WTC11 (cell line): ENCODE measurements at regions not wholly inside any gene's neighbourhood (a gene's known extent, or its start where the extent isn't known, plus 50 kb on each side); places are given as distances from the start of the nearest gene placed in this dataset.
A peak's percentile ranks its signal among the peaks of the same experiment; 100 is the strongest.

Experiments
- ATF1 ChIP-seq: sonication (generic); formaldehyde crosslinking; IDR thresholded peaks from 2 replicates; pipeline ENCODE4 v1.8.1; 2023; ENCODE audit warnings: mild to moderate bottlenecking, moderate library complexity, missing genetic modification reagents
- ATF2 ChIP-seq: sonication (generic); formaldehyde crosslinking; IDR thresholded peaks from 2 replicates; pipeline ENCODE4 v1.8.1; 2022; ENCODE audit warnings: low read depth, missing genetic modification reagents, borderline replicate concordance
- CDX4 ChIP-seq: fragments of 250-450 bp; sonication (Bioruptor Pico); IDR thresholded peaks from 2 replicates; pipeline ENCODE4 v1.9.0; 2021; ENCODE audit warnings: moderate library complexity, mild to moderate bottlenecking, inconsistent platforms, borderline replicate concordance
- CREB1 ChIP-seq: sonication (generic); formaldehyde crosslinking; IDR thresholded peaks from 2 replicates; pipeline ENCODE4 v1.8.0; 2023; ENCODE audit warnings: mild to moderate bottlenecking, missing genetic modification reagents
- CREM ChIP-seq: sonication (generic); formaldehyde crosslinking; IDR thresholded peaks from 2 replicates; pipeline ENCODE4 v1.8.1; 2022; ENCODE audit warnings: mild to moderate bottlenecking, missing genetic modification reagents, moderate library complexity
- ELF4 ChIP-seq: sonication (generic); formaldehyde crosslinking; IDR thresholded peaks from 2 replicates; pipeline ENCODE4 v1.8.1; 2022; ENCODE audit warnings: low read depth, mild to moderate bottlenecking, moderate library complexity, missing genetic modification reagents
- EMX1 ChIP-seq: fragments of 250-450 bp; sonication (Bioruptor Pico); IDR thresholded peaks from 2 replicates; pipeline ENCODE4 v1.8.0; 2021; ENCODE audit warnings: mild to moderate bottlenecking
- ERG ChIP-seq: fragments of 250-450 bp; sonication (Bioruptor Pico); IDR thresholded peaks from 2 replicates; pipeline ENCODE4 v1.8.0; 2021; ENCODE audit warnings: mild to moderate bottlenecking
- GABPB1 ChIP-seq: sonication (generic); formaldehyde crosslinking; IDR thresholded peaks from 2 replicates; pipeline ENCODE4 v1.8.1; 2023; ENCODE audit warnings: mild to moderate bottlenecking, missing genetic modification reagents
- GRHL2 ChIP-seq: fragments of 250-450 bp; sonication (Bioruptor Pico); IDR thresholded peaks from 2 replicates; pipeline ENCODE4 v1.8.0; 2022; ENCODE audit warnings: mild to moderate bottlenecking, moderate library complexity; ENCODE audit not compliant: insufficient replicate concordance, severe bottlenecking
- HMGA2 ChIP-seq: fragments of 250-450 bp; sonication (Bioruptor Pico); IDR thresholded peaks from 2 replicates; pipeline ENCODE4 v1.4.0; 2021; ENCODE audit warnings: mild to moderate bottlenecking, moderate library complexity
- IRF2 ChIP-seq: sonication (generic); formaldehyde crosslinking; IDR thresholded peaks from 2 replicates; pipeline ENCODE4 v1.8.0; 2022; ENCODE audit warnings: low read depth, missing genetic modification reagents, borderline replicate concordance
- MAX ChIP-seq: sonication (generic); formaldehyde crosslinking; IDR thresholded peaks from 2 replicates; pipeline ENCODE4 v1.8.0; 2022; ENCODE audit warnings: mild to moderate bottlenecking, missing genetic modification reagents
- NFE2L1 ChIP-seq: sonication (generic); formaldehyde crosslinking; IDR thresholded peaks from 2 replicates; pipeline ENCODE4 v1.8.1; 2023; ENCODE audit warnings: missing genetic modification reagents
- NFYB ChIP-seq: sonication (generic); formaldehyde crosslinking; conservative IDR thresholded peaks from 2 replicates; pipeline ENCODE4 v1.8.0; 2022; ENCODE audit warnings: low read depth, missing genetic modification reagents
- PRDM15 ChIP-seq: sonication (generic); formaldehyde crosslinking; IDR thresholded peaks from 2 replicates; pipeline ENCODE4 v1.8.0; 2022; ENCODE audit warnings: missing genetic modification reagents
- PRRX2 ChIP-seq: fragments of 250-450 bp; sonication (Bioruptor Pico); IDR thresholded peaks from 2 replicates; pipeline ENCODE4 v1.8.0; 2021; ENCODE audit warnings: mild to moderate bottlenecking
- RELA ChIP-seq: sonication (generic); formaldehyde crosslinking; IDR thresholded peaks from 2 replicates; pipeline ENCODE4 v1.8.1; 2022; ENCODE audit warnings: missing genetic modification reagents, mild to moderate bottlenecking, borderline replicate concordance
- RORB ChIP-seq: fragments of 250-450 bp; sonication (Bioruptor Pico); IDR thresholded peaks from 2 replicates; pipeline ENCODE4 v1.9.0; 2021; ENCODE audit warnings: mild to moderate bottlenecking
- TCF7 ChIP-seq: sonication (generic); formaldehyde crosslinking; IDR thresholded peaks from 2 replicates; pipeline ENCODE4 v1.8.0; 2022; ENCODE audit warnings: mild to moderate bottlenecking, low read depth, missing genetic modification reagents, moderate library complexity
- TEAD1 ChIP-seq: sonication (generic); formaldehyde crosslinking; IDR thresholded peaks from 2 replicates; pipeline ENCODE4 v1.8.0; 2022; ENCODE audit warnings: mild to moderate bottlenecking, missing genetic modification reagents
- TEAD4 ChIP-seq: sonication (generic); formaldehyde crosslinking; IDR thresholded peaks from 2 replicates; pipeline ENCODE4 v1.8.0; 2022; ENCODE audit warnings: mild to moderate bottlenecking, missing genetic modification reagents
- ZBTB21 ChIP-seq: sonication (generic); formaldehyde crosslinking; IDR thresholded peaks from 2 replicates; pipeline ENCODE4 v1.8.1; 2023; ENCODE audit warnings: mild to moderate bottlenecking, missing genetic modification reagents, borderline replicate concordance
- ZMAT4 ChIP-seq: fragments of 250-450 bp; sonication (Bioruptor Pico); IDR thresholded peaks from 2 replicates; pipeline ENCODE4 v1.9.0; 2021; ENCODE audit warnings: mild to moderate bottlenecking
- ZNF121 ChIP-seq: sonication (generic); formaldehyde crosslinking; IDR thresholded peaks from 2 replicates; pipeline ENCODE4 v1.8.0; 2023; ENCODE audit warnings: missing genetic modification reagents
- ZNF138 ChIP-seq: sonication (generic); formaldehyde crosslinking; conservative IDR thresholded peaks from 2 replicates; pipeline ENCODE4 v1.8.1; 2022; ENCODE audit warnings: mild to moderate bottlenecking, moderate library complexity, missing genetic modification reagents
- ZNF317 ChIP-seq: sonication (generic); formaldehyde crosslinking; IDR thresholded peaks from 2 replicates; pipeline ENCODE4 v1.8.1; 2023; ENCODE audit warnings: low read depth, mild to moderate bottlenecking, moderate library complexity, missing genetic modification reagents, borderline replicate concordance
- ZNF396 ChIP-seq: fragments of 250-450 bp; sonication (Bioruptor Pico); IDR thresholded peaks from 2 replicates; pipeline ENCODE4 v1.8.0; 2021; ENCODE audit warnings: mild to moderate bottlenecking, moderate library complexity, borderline replicate concordance
- ZNF416 ChIP-seq: fragments of 250-450 bp; sonication (Bioruptor Pico); IDR thresholded peaks from 2 replicates; pipeline ENCODE4 v1.9.0; 2021; ENCODE audit warnings: mild to moderate bottlenecking, inconsistent platforms
- ZNF423 ChIP-seq: fragments of 250-450 bp; sonication (Bioruptor Pico); IDR thresholded peaks from 2 replicates; pipeline ENCODE4 v2.1.2; 2022; ENCODE audit warnings: mild to moderate bottlenecking, moderate library complexity
- ZNF512 ChIP-seq: sonication (generic); formaldehyde crosslinking; IDR thresholded peaks from 2 replicates; pipeline ENCODE4 v1.8.1; 2022; ENCODE audit warnings: missing genetic modification reagents, borderline replicate concordance
- ZNF671 ChIP-seq: fragments of 250-450 bp; sonication (Bioruptor Pico); IDR thresholded peaks from 2 replicates; pipeline ENCODE4 v1.8.0; 2021; ENCODE audit warnings: mild to moderate bottlenecking

- TF ChIP-seq ZNF121 (no peak), ATF2 (CRISPR knock-in tag) (no peak), MAX (CRISPR knock-in tag) (no peak), PRDM15 (peak; percentile 50; the same call in 1 of the 2 replicates), ZNF423 (CRISPR knock-in tag) (peak; percentile 90), ZNF671 (CRISPR knock-in tag) (no peak), CREM (CRISPR knock-in tag) (0 out of 2 replicates have a peak, but pooled peaks have one; percentile 31), TEAD1 (CRISPR knock-in tag) (no peak), NFE2L1 (CRISPR knock-in tag) (no peak), ATF1 (CRISPR knock-in tag) (no peak), NFYB (CRISPR knock-in tag) (no peak), ZNF138 (CRISPR knock-in tag) (no peak), ERG (CRISPR knock-in tag) (no peak), RELA (peak; percentile 22; the same call in 1 of the 2 replicates), ELF4 (CRISPR knock-in tag) (no peak), CREB1 (CRISPR knock-in tag) (no peak), IRF2 (CRISPR knock-in tag) (no peak), ZNF396 (no peak), GABPB1 (CRISPR knock-in tag) (no peak), ZNF512 (CRISPR knock-in tag) (no peak), HMGA2 (no peak), PRRX2 (CRISPR knock-in tag) (no peak), TEAD4 (no peak), ZBTB21 (CRISPR knock-in tag) (no peak; the same call in 1 of the 2 replicates), ZMAT4 (CRISPR knock-in tag) (no peak), EMX1 (CRISPR knock-in tag) (no peak), RORB (CRISPR knock-in tag) (no peak), ZNF416 (CRISPR knock-in tag) (peak; percentile 51; the same call in 1 of the 2 replicates), GRHL2 (CRISPR knock-in tag) (no peak), TCF7 (CRISPR knock-in tag) (no peak), CDX4 (CRISPR knock-in tag) (no peak), ZNF317 (CRISPR knock-in tag) (no peak)
These were observed 150.1 kb upstream of the FGGY start (continued) for GRCh38 chr1:59146651-59147358.
